Stimulated activated naive CD8-positive, alpha-beta T cell treated with anti-CD3 and anti-CD28 coated beads, Interleukin-15, Interleukin-2, amounts not matched to agents 100 U/mL and 50 U/mL, for 24 hours (primary cell): ENCODE measurements at regions not wholly inside any gene's neighbourhood (a gene's known extent, or its start where the extent isn't known, plus 50 kb on each side); places are given as distances from the start of the nearest gene placed in this dataset.
"Not testable (repeated sequence)": the region's sequence is repeated elsewhere in the genome, so short reads cannot be mapped to it uniquely, and the experiment has no call there.

Experiments
- ATAC-seq: fragments of 150-1000 bp; cut with Tn5 transposase; one replicate; pipeline ENCODE4 v1.10.0; 2021
- DNase-seq: peaks from one replicate; pipeline ENCODE4 v3.0.0; 2021

DNA sequence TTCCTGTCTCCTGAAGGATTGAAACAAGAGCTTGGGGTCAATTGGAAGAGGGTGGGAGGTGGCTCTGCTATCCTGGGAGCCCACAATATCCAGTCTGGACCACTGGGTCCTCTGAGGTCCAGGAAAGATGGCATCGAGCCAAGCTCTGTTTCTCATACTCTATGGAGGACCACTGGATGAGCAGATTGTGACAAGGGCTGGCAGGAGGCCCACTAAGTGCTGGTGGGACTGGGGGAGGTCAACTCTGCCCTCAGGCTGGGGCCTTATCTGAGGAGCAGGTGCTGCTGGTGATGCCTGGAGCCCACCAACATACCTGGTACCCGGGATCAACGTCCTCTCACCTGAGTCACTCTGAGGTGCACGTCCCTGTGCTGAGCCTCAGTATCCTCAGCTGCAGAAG is 142.4 kb downstream of the NDUFA10 start:
- no peak for ATAC-seq
- no peak for DNase-seq

DNA sequence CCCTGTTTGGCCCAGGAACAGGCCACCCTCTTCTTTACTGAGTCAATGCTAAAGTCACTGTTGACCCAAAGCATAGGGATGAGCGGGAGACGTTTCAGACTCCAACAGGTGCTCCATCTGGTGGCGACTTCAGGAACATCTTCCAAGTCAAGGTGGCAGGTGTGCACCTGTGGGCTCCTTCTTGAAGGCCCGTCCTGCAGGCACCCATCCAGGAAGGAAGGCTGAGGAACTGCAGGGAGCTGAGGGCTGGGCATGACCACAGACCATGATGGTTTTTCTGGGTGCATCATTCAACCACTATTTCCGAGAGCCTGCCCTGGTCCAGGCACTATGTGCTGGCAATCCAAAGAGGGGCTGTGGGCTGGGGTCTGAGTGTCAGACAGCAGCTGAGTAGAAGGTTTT is 142.8 kb downstream of the NDUFA10 start:
- DNase-seq (peak; percentile 64), ATAC-seq (peak; percentile 36)

DNA sequence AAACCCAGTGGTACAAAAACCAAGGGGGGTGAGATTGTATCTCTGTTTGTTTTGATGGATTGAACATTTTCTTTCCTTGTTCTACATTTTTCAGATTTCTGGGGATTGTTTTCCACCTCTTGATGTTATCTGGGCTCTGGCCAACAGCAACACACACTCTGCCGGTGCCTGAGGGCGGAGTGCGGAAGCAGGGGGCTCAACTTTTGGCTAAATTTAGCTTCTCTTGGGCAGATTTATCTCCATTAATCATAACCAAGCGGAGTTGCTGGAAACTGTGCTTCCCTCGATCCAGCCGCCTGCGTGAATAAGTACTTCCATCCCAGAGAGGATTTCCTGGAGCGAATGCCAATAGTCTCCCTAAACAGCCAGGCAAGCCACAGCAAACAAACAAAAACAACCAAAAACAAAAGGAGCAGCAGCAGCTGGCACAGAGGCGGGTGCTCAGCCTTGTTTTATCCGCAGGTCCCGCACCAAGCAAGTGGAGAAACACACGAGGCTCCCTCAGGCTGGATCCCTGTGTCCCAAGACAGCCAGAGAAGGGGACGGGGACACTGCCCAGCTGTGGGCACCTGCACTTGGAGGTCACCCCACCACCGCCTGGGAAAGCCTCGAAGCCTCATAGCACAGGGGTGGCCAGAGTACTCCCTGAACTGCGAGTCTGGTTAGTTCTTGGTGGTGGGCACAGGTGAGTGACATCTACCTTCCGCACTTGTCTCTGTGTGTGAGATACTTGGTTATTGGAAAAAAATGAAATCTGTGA is 143.4 kb downstream of the NDUFA10 start:
- no peak for DNase-seq
- ATAC-seq = no peak

DNA sequence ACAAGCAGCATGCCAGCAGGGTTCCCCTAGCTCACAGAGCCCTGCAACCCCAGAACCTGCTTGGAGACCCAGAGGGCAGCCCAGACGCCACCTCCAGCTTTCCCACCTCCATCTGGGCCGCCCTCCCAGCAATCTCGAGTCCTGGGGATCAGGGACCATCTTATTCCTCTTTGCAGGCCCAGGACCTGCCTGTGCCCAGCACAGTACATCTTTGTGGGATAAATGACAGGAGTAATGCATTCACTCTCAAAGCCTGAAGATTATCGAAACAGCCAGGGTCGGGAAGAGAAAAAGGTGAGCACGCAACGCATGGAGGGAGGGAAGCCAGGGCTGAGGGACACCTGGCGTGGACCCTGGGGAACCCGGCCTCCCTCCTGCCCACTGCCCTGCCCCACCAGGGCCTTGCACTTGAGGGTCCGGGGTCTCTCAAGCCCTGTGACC is 144.1 kb downstream of the NDUFA10 start:
- no peak for DNase-seq
- ATAC-seq = no peak

GRCh38 chr2:239880396-239880795 is 144.7 kb downstream of the NDUFA10 start:
- no peak for ATAC-seq

GRCh38 chr2:239879423-239880084 is 145.6 kb downstream of the NDUFA10 start:
- ATAC-seq = no peak
- no peak for DNase-seq

More at GRCh38 chr2:239880396-239880795, 144.7 kb downstream of the NDUFA10 start:
- DNase-seq = no peak

DNA sequence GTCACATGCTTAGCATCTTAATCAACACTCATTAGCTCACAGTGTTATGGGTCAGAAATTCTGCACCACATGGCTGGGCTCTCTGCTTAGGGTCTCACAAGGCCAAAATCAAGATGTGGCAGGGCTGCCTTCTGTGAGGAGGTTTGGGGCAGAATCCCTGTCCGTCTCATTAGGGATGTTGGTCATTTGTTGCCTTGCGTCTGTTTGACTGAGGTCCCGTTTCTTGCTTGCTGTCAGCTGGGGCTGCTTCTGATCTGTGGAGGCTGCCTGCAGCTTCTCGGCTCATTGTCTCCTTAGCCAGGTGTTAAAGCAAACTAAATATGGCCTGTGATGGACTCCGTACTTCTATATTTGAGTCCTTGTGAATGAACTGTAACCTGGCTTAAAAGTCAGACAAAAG is 146.5 kb downstream of the NDUFA10 start:
- DNase-seq (no peak), ATAC-seq (no peak)

- no peak for DNase-seq
- ATAC-seq = no peak
These were observed 148.2 kb downstream of the NDUFA10 start for GRCh38 chr2:239876948-239877289.

- no peak for DNase-seq
- no peak for ATAC-seq
These were observed 148.7 kb downstream of the NDUFA10 start for GRCh38 chr2:239876271-239876947.

DNA sequence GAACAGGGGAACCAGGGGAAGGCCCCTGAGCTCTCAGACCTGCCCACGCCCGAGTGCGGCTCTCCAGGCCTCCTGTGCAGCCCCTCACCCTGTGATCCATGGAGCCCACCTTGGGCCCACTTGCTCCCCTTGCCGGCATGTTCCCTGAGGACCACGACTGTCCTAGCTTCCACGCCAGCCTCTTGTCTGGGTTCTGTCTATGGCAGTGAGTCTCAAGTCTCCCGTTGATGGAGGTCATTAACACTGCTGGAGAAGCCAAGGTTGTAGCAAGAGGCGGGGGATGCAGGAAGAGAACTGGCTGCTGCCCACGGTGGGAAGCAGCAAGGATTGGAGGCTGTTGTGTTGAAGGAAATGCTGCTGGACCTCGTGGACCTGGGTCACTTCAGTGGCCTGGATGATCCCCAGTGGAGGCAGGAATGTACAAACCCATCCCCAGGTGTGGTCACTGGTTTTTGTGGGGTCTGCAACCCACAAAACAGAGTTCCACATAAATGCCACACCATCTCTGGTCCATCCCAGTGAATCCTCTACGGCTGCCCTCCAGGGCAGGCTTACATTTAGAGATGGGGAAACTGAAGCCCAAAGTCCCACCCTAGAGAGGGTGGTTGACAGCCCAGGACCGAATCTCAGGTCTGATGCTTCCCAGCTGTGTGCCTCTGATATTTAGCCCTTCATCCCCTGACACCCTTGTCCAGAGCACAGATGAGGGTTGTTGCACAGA is 150.3 kb downstream of the NDUFA10 start:
- no peak for ATAC-seq
- DNase-seq = no peak

GRCh38 chr2:239873656-239874635 is 151.2 kb downstream of the NDUFA10 start:
- DNase-seq (no peak), ATAC-seq (no peak)

- no peak for ATAC-seq
- DNase-seq = no peak
These were observed 153.4 kb downstream of the NDUFA10 start for GRCh38 chr2:239871481-239872435.

GRCh38 chr2:239870863-239871262 is 154.3 kb downstream of the NDUFA10 start:
- DNase-seq (no peak), ATAC-seq (no peak)

DNA sequence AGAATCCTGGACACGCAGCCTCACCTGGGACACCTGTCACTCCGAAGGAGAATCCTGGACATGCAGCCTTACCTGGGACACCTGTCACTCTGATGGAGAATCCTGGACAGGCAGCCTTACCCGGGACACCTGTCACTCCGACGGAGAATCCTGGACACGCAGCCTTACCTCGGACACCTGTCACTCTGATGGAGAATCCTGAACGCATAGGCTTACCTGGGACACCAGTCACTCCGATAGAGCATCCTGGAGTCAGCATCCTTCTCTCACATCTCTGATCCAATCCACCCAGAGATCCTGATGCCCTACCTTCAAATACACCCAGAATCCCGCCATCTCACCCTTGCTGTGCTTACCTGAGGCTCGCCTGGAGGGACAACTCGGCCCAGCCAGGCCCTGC is 154.9 kb downstream of the NDUFA10 start:
- no peak for DNase-seq
- no peak for ATAC-seq

DNA sequence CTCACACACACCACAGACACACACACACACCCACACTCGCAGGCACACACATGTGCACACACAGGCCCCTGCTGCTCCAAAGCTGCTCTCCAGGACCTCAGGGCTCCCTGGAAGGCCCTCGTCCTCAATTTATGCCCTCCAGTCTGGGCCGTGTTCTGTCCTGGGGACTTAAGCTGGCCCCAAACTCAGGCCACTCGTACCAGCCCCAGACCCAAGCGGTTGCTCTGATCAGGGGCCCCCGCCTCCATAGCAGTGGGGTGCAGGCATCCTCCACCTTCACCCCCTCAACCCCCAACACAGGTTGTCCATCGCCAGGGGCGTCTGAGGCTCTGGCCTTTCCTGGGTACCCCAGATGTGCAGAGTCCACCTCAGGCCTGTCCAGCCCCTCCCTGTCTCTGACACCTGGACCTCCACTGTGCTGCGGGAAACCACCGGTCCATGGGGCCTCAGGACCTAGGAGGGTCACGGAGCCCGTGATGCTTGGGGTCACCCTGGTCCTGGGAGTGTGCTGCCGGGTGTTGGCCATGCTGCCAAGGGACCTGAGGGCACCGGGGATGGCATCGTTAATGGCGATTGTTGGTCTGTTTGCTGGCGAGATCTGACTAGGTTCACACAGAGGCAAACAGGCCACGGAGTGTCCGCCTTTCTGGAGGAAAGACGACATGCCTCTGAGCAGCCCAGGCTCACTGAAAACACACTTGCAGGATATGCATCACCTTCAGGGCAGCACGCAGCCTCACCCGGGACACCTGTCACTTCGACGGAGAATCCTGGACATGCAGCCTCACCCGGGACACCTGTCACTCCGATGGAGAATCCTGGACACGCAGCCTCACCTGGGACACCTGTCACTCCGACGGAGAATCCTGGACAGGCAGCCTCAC is 155.6 kb downstream of the NDUFA10 start:
- DNase-seq = no peak
- ATAC-seq = no peak

DNA sequence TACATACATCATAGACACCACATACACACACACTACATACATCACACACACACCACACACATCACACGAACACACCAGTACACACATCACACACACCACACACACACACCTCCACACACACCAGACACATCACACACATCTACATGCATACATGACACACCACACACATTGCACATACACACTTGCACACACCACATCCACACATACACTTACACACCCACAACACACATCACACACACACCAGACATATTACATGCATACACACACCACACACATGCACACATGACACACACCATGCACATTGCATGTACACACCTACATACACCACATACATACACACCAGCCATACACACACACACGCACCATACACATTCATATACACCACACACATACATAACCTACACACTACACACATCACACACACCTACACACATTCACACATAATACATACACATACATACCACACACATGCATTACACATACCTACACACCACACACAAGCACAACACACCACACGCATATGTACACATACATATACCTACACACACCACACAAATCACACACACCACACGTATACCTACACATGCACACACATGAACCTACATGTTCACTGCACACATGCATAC is 156.5 kb downstream of the NDUFA10 start:
- no peak for DNase-seq
- no peak for ATAC-seq

DNA sequence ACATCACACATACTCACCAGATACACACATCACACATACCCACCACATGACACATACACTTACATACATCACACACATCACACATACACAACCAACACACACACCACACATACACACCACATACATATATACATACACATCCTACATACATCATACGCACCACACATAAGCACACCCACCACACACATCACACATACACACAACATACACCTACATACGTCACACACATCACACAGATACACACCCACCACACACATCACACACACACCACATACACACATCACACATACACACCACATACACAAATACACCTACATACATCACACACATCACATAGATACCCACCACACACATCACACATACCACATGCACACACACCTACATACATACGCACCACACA is 158.4 kb downstream of the NDUFA10 start:
- DNase-seq (no peak), ATAC-seq (no peak)

DNA sequence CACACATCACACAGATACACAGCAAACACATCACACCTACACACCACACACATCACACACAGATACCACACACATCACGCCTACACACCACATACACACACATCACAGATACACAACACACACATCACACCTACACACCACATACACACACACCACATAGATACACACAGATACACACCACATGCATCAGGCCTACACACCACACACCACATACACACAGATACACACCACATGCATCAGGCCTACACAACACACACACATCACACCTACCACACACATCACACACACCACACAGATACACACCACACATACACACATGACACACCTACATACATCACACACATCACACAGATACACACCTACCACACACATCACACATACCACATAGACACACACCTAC is 158.8 kb downstream of the NDUFA10 start:
- no peak for ATAC-seq
- no peak for DNase-seq

DNA sequence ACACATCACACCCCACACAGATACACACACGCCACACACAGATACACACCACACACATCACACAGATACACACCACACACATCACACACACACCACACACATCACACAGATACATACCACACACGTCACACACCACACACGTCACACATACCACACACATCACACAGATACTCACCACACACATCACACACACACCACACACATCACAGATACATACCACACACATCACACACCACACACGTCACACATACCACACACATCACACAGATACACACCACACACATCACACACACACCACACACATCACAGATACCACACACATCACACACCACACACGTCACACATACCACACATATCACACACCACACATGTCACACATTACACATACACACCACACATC is 159.3 kb downstream of the NDUFA10 start:
- not testable (repeated sequence) for DNase-seq, ATAC-seq
